ENCODE measurements at regions not wholly inside any gene's neighbourhood (a gene's known extent, or its start where the extent isn't known, plus 50 kb on each side); places are given as distances from the start of the nearest gene placed in this dataset.
"Not testable (repeated sequence)": the region's sequence is repeated elsewhere in the genome, so short reads cannot be mapped to it uniquely, and the experiment has no call there.

- ATAC-seq (no peak), DNase-seq (ENCODE audit: low read depth in 1 of 2, low spot score in 1 of 2) (no peak), FAIRE-seq (no peak)
- Histone ChIP-seq H3K4me2 (no peak overlapping the region), H3K4me3 (no peak overlapping the region), H3K9me3 (no peaks in the 10 kb centered on the region), H3K27ac (no peak overlapping the region), H3K4me1 (no peaks in the 10 kb centered on the region)
- POLR2A ChIA-PET: no interaction called here
- CTCF ChIA-PET: no interaction called here
- TF ChIP-seq ZSCAN20 (CRISPR knock-in tag; IDR thresholded peaks at IDR 0.05) (no peak), TFCP2L1 (CRISPR knock-in tag; IDR thresholded peaks at IDR 0.05) (no peak), FOSB (CRISPR knock-in tag; IDR thresholded peaks at IDR 0.05) (no peak), MAFK (IDR thresholded peaks at IDR 0.05; ENCODE audit: partially characterized antibody) (no peak), RARB (CRISPR knock-in tag; IDR thresholded peaks at IDR 0.05) (no peak), HOXB5 (CRISPR knock-in tag; IDR thresholded peaks at IDR 0.05) (no peak), HOXB13 (CRISPR knock-in tag; IDR thresholded peaks at IDR 0.05; ENCODE audit: low read depth) (no peak), HMGXB4 (CRISPR knock-in tag; IDR thresholded peaks at IDR 0.05; ENCODE audit: borderline replicate concordance) (no peak)
- 2% methylated on average over 3 of the region's 3 CpGs for WGBS (ENCODE audit: missing lambda C conversion rate)
Observed at GRCh38 chr18:35856178-35856577, 116.3 kb upstream of the RMP24 start.

DNA sequence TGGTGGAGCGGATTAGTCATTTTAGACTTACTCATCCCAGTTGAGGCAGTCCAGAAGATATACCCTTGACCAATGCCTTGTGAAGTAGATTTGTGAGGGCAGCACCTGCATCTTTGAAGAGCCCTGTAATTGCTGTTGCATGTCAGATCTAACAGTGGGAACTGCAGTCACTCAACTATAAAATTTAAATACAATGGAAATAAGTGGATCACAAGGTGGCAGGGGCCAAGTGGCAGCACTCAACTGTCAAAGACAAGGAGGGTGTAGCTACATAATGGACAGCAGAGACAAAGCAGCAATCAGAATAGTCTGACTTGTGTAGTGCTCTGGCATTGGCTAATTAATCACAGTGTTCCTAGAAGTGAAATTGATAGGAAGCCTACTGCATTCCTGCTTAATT lies 115.8 kb upstream of the RMP24 start:
- CTCF ChIA-PET; H3K4me2 ChIP-seq; H3K4me1 ChIP-seq; POLR2A ChIA-PET; ATAC-seq; H3K27ac ChIP-seq; FAIRE-seq; H3K4me3 ChIP-seq; DNase-seq (ENCODE audit: low read depth in 1 of 2, low spot score in 1 of 2); H3K9me3 ChIP-seq: not testable (repeated sequence)
- WGBS (ENCODE audit: missing lambda C conversion rate): 29% methylated on average over 1 of the region's 1 CpG

- ATAC-seq; H3K4me3 ChIP-seq; FAIRE-seq; H3K9me3 ChIP-seq; DNase-seq (ENCODE audit: low read depth in 1 of 2, low spot score in 1 of 2); H3K4me1 ChIP-seq; POLR2A ChIA-PET; H3K4me2 ChIP-seq; H3K27ac ChIP-seq; CTCF ChIA-PET: not testable (repeated sequence)
Observed at GRCh38 chr18:35857581-35857980, 114.9 kb upstream of the RMP24 start.

DNA sequence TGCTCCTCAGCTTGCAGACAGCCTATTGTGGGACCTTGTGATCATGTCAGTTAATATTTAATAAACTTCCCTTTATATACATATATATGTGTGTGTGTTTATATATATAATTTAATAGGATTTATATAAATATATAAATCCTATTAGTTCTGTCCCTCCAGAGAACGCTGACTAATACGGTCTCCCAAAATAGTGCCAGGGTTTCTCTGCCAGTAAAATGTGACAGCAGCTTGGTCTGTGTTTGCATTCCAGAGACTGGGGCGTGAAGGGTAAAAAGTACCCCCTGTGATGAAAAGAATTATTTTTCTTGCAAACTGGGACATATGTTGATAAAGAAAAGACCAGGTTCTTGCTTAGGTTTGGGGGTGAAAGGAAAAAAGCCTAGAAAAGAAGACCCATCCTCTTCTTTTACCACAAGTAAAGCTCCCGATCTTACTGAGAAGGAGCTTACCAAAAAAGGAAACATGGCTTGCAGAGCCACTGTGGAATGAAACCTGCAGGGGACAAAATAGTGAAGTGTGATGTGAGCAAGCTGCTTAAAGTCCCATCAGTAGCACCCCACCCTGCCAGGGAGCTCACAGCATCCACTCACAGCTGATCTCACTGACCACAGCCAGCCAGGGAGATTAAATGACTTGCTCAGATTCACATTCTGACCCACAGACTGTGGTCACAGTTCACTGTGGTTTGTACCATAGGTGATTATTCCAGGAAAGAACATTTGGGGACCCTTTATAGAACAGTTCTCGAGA lies 110.9 kb upstream of the RMP24 start:
- no peak for ATAC-seq
- Histone ChIP-seq H3K9me3 (no peaks in the 10 kb centered on the region), H3K4me2 (no peak overlapping the region), H3K4me3 (no peak overlapping the region), H3K4me1 (no peaks in the 10 kb centered on the region), H3K27ac (no peak overlapping the region)
- CTCF ChIA-PET: no interaction called here
- 54% methylated on average over 5 of the region's 5 CpGs for WGBS (ENCODE audit: missing lambda C conversion rate)
- no peak for FAIRE-seq
- POLR2A ChIA-PET: no interaction called here
- TF ChIP-seq RARB (CRISPR knock-in tag; IDR thresholded peaks at IDR 0.05): no peak
- TF ChIP-seq USF2 (IDR thresholded peaks at IDR 0.05): no peak
- no peak for TF ChIP-seq HOXB13 (CRISPR knock-in tag; IDR thresholded peaks at IDR 0.05; ENCODE audit: low read depth)
- no peak for TF ChIP-seq POLR2AphosphoS2 (conservative IDR thresholded peaks at IDR 0.05; ENCODE audit: low read length)
- TF ChIP-seq MYC (IDR thresholded peaks at IDR 0.05; ENCODE audit: borderline replicate concordance, low read length): no peak
- TF ChIP-seq, protein P1, sequence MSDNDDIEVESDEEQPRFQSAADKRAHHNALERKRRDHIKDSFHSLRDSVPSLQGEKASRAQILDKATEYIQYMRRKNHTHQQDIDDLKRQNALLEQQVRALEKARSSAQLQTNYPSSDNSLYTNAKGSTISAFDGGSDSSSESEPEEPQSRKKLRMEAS (IDR thresholded peaks at IDR 0.05): no peak
- TF ChIP-seq EHF (CRISPR knock-in tag; IDR thresholded peaks at IDR 0.05): no peak
- no peak for TF ChIP-seq NR3C1 (IDR thresholded peaks at IDR 0.05)
- no peak for TF ChIP-seq HEYL (CRISPR knock-in tag; IDR thresholded peaks at IDR 0.05)
- TF ChIP-seq FOXS1 (CRISPR knock-in tag; IDR thresholded peaks at IDR 0.05): no peak
- DNase-seq (ENCODE audit: low read depth in 1 of 2, low spot score in 1 of 2): no peak
